HG03432 (cell line): ENCODE measurements at regions not wholly inside any gene's neighbourhood (a gene's known extent, or its start where the extent isn't known, plus 50 kb on each side); places are given as distances from the start of the nearest gene placed in this dataset.
"Not testable (repeated sequence)": the region's sequence is repeated elsewhere in the genome, so short reads cannot be mapped to it uniquely, and the experiment has no call there.

Source experiments
- ATAC-seq: cut with Tn5 transposase; IDR thresholded peaks from one replicate; pipeline ENCODE4 v1.9.1; 2021; ENCODE audit warnings: mild to moderate bottlenecking, moderate library complexity; ENCODE audit not compliant: unreplicated experiment

GRCh38 chr5:169415948-169416347, 115.0 kb upstream of the SLIT3 start:
- ATAC-seq: no peak

DNA sequence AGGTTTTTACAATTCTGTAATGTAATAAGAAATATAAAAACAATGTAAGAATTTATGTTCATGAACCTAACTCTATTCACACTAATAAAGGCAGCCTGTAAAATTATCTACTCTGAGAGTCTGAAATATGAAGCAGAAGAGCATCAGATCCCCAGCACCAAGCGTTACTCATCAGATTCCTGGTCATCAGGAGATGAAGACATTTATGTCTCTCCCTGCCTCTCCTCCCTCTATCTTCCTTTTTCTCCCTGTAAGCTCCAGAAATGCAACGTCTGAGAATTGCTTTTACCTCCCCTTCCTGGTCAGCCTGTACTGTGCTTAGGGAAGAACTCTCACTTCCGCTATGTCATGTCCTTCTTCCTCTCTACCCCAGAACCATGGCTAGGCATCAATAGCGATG, 114.4 kb upstream of the SLIT3 start:
- no peak for ATAC-seq

DNA sequence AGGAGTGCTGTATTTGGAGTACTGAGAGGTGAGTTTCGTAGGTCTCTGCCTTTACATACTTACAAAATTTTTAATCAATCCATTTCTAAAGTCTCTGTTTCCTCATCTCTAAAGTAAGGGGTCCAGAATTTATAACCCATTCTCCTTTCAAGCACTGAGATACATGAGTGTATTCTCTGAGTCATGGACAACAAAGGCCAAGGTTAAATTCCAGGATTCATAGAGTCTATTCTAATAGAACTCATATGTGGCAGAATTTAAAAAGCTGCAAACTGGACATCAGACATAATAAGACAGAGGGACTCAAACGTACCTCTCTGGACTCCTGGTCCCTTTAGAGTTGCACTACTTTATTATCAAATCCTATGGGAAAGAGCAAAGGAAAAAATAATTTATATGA, 112.5 kb upstream of the SLIT3 start:
- ATAC-seq: no peak

- no peak for ATAC-seq
Observed at GRCh38 chr5:169412831-169413230, 111.9 kb upstream of the SLIT3 start.

GRCh38 chr5:169411786-169412430, 111.0 kb upstream of the SLIT3 start:
- ATAC-seq: no peak

- no peak for ATAC-seq
Observed at GRCh38 chr5:169410996-169411783, 110.3 kb upstream of the SLIT3 start.

GRCh38 chr5:169408731-169409130, 107.8 kb upstream of the SLIT3 start:
- ATAC-seq: no peak

GRCh38 chr5:169408171-169408570, 107.2 kb upstream of the SLIT3 start:
- no peak for ATAC-seq

GRCh38 chr5:169404223-169404622, 103.3 kb upstream of the SLIT3 start:
- no peak for ATAC-seq

- no peak for ATAC-seq
Observed at GRCh38 chr5:169398515-169398914, 97.6 kb upstream of the SLIT3 start.

DNA sequence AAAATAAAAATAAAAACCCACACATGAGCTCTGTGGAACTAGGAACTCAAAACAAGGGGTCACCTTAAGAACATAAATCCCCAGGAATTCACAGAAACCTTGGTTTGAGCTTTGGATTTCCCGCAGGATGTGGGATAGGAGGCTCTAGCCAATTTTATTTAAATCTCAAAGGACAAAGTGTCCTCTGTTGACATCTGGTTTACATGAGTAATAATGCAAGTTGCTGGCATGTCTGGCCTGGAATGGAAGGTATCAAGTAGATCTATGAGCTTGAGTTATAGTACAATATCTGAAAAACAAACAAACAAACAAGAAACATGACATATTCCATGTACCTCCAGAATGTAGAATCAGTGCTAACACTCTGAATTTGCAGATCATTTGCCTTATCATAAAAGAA, 94.2 kb upstream of the SLIT3 start:
- no peak for ATAC-seq

- no peak for ATAC-seq
Observed at GRCh38 chr5:169394371-169394770, 93.4 kb upstream of the SLIT3 start.

DNA sequence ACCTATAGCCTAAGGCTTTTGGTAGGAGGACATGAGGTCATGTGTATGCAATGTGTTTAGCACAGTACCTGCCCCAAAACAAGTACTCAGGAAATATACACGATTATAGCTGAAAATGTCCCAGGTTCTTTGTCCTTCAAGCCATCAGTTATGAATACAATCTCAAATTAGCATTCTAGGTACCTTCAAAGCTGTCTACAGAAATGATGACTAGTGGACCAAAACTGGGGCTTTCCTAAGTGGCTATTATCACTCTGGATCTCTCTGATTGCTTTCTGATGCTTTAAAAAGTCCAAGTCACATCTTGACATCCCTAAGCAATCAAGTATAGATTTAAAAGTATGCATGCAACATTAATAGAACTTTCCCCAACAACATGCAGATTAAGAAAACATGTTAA, 93.0 kb upstream of the SLIT3 start:
- no peak for ATAC-seq

DNA sequence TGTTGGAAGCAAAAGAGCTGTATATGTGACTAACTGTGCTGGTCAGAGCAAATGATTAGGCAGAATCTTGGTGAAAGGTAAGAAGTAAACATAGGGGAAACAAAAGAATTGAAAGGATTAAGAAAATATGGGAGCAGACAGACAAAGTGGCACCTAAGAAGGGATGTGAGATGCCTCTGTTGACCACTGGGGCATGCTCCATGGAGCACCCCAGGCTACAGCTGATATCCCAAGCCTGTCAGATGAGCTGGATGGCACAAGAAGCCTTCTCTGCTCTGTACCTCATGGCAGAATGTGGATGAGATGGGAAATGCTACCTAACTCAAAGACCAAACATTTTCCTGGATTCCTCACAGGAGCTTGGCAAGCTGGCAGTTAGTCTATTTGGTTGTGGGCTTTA, 89.3 kb upstream of the SLIT3 start:
- no peak for ATAC-seq

DNA sequence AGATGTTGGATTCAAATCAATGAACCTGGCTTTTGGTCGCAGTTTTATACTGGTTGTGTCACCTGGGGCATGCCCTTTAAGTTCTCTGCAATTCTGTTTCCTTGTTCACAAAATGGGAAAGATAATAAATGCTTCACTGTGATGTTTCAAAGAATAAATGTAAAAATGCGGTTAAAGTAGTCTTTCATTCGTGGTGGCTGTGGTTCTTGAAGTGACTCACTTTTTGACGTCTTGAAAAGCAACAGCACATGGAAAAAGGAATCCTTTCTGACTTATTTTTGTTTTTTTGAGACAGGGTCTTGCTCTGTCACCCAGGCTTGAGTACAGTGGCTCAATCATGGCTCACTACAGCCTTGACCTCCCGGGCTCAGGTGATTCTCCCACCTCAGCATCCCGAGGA, 88.4 kb upstream of the SLIT3 start:
- no peak for ATAC-seq

GRCh38 chr5:169385636-169386035, 84.7 kb upstream of the SLIT3 start:
- ATAC-seq: no peak

GRCh38 chr5:169384661-169385060, 83.7 kb upstream of the SLIT3 start:
- ATAC-seq: no peak

GRCh38 chr5:169374761-169375160, 73.8 kb upstream of the SLIT3 start:
- ATAC-seq: no peak

GRCh38 chr5:169374111-169374510, 73.2 kb upstream of the SLIT3 start:
- no peak for ATAC-seq

GRCh38 chr5:169371801-169372200, 70.9 kb upstream of the SLIT3 start:
- ATAC-seq: not testable (repeated sequence)

GRCh38 chr5:169369130-169369529, 68.2 kb upstream of the SLIT3 start:
- no peak for ATAC-seq

DNA sequence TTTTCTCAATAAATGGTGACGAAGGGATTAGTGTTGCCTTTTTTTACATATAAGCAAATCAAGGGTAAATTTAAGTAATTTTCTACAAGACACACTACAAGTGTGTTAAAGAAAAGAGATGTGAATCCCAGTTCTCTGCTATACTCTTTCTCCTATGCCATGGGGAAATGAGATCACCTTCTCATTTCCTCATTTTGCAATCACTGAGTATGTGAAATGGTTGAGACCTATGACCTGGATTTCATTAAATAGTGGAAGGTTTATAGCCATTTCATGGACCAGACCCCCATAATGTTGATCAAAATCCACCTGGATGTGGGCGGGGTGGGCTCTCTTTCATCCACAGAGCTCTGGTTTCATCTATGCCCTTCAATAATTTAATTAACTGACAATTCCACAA, 66.9 kb upstream of the SLIT3 start:
- ATAC-seq: no peak

- ATAC-seq: no peak
Observed at GRCh38 chr5:169357291-169357690, 56.4 kb upstream of the SLIT3 start.
